ENCODE measurements at regions not wholly inside any gene's neighbourhood (a gene's known extent, or its start where the extent isn't known, plus 50 kb on each side); places are given as distances from the start of the nearest gene placed in this dataset.

GRCh38 chr4:124192544-124192943 is 520.0 kb downstream of the ANKRD50 start:
- no peak overlapping the region for H3K27ac ChIP-seq
- TF ChIP-seq, protein P1, sequence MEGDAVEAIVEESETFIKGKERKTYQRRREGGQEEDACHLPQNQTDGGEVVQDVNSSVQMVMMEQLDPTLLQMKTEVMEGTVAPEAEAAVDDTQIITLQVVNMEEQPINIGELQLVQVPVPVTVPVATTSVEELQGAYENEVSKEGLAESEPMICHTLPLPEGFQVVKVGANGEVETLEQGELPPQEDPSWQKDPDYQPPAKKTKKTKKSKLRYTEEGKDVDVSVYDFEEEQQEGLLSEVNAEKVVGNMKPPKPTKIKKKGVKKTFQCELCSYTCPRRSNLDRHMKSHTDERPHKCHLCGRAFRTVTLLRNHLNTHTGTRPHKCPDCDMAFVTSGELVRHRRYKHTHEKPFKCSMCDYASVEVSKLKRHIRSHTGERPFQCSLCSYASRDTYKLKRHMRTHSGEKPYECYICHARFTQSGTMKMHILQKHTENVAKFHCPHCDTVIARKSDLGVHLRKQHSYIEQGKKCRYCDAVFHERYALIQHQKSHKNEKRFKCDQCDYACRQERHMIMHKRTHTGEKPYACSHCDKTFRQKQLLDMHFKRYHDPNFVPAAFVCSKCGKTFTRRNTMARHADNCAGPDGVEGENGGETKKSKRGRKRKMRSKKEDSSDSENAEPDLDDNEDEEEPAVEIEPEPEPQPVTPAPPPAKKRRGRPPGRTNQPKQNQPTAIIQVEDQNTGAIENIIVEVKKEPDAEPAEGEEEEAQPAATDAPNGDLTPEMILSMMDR (conservative IDR thresholded peaks at IDR 0.05) = no peak
- TF ChIP-seq ZFX (IDR thresholded peaks at IDR 0.05) = no peak

GRCh38 chr4:124199185-124199584 is 513.3 kb downstream of the ANKRD50 start:
- no peak overlapping the region for H3K27ac ChIP-seq
- TF ChIP-seq, protein P1 (conservative IDR thresholded peaks at IDR 0.05) = no peak
- TF ChIP-seq ZFX (IDR thresholded peaks at IDR 0.05) = no peak

DNA sequence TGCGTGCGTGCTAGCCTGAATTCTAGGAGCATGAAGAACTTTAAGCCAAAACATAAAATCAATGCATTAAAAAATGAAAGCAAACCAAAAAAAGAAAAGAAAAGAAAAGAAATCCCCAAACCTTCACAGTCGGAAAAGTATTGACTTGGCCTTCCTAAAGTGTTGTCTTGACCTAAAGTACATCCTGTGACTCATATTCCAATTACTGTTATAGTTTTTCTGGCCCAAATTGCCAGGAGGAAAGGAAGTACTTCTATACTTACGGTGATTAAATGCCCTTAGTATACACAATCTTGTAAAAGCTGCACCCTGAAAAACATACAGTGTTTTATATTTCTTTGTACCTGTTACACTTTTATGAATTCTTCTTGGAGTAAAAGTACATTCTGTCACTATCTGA is 512.8 kb downstream of the ANKRD50 start:
- TF ChIP-seq ZFX (IDR thresholded peaks at IDR 0.05) = no peak
- TF ChIP-seq, protein P1 (conservative IDR thresholded peaks at IDR 0.05) = no peak
- no peak overlapping the region for H3K27ac ChIP-seq

DNA sequence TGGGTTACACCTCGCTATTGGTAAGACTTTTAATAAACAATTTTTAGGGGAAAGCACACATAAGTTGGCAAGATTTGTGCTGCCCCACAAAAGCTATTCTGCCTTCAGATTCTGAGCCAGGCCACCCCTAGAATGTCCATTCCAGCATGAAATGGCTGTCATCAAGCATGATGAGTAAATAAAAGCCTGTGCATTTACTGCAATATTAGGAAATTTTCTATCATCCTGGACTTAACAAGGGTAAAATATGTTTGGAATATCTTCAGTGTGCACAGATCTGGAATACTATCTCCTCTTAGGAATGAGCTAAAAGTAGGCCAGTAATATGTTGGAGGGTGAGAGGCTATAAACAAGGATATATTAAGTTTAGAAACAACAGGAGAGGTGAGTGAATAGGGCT is 510.9 kb downstream of the ANKRD50 start:
- H3K27ac ChIP-seq = no peak overlapping the region
- no peak for TF ChIP-seq ZFX (IDR thresholded peaks at IDR 0.05)
- TF ChIP-seq, protein P1 (conservative IDR thresholded peaks at IDR 0.05) = no peak

GRCh38 chr4:124202099-124202498 is 510.4 kb downstream of the ANKRD50 start:
- H3K27ac ChIP-seq = no peak overlapping the region
- no peak for TF ChIP-seq ZFX (IDR thresholded peaks at IDR 0.05)
- TF ChIP-seq, protein P1 (conservative IDR thresholded peaks at IDR 0.05) = peak; percentile 19

DNA sequence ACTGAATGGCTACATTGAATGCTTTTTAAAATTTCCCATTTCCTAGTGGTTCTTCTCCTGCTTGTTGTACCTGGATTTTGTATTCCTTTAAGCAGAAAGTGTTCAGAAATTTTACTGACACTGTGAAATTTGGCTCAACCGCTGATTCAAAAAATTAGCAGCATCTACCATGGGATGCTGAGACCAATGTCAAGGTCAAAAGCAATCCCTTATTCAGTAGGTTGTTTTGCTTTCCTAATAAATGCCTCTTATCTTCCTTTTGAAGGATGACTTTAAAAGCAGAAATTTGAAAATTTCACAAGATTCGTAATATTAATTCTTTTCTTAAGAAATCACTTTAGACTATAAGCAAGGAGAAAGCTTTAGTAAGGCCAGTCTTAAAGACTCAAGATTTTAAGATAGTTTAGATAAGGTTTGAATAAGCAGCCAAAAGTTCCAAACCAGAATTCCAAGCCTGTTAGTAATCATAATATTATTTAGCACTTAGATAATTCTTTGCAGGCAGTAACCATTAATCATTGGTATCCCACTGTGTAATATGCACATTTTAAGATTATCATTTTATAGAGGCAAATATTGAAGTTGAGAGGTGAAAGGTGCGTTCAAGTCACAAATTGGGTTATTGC is 508.8 kb downstream of the ANKRD50 start:
- TF ChIP-seq, protein P1 (conservative IDR thresholded peaks at IDR 0.05) = no peak
- TF ChIP-seq ZFX (IDR thresholded peaks at IDR 0.05) = no peak
- H3K27ac ChIP-seq = no peak overlapping the region

DNA sequence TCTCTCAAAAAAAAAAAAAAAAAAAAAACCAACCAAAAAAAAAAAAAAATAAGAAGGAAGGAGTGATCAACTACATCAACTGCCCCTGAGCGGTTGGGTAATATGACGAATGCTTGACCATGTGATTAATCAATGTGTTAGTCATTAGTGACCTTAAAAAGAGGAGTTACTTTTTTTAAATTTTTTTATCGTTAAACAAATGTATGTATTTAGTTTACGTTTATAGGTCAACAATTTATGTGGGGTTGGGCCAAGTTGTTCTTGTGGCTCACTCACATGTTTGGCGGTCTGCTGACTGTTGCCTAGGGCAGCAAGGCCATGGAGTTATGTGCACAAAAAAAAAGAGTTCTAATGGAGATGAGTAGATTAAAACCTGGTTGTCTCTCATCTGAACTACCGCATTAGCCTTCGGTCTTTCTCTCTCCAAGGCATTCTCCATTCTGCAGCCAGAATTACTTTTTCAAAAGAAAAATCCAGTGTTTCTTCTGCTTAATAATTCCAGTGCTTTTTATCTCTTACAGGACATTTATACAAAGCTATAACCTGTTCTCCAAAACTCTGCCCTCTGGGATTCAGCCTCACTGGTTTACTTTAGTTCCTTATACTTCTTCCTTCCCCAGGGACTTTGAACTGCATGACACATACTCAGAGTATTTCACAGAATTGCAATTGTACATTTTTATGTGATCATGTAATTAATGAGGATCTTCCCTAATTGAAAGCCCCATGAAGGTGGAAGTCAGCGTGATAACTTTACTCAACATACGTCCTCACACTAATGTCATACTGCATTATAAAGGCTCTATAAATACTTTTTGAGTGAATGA is 505.5 kb downstream of the ANKRD50 start:
- H3K27ac ChIP-seq = peak overlapping the region; percentile 10; the same call in 1 of the 2 replicates
- TF ChIP-seq, protein P1 (conservative IDR thresholded peaks at IDR 0.05) = no peak
- no peak for TF ChIP-seq ZFX (IDR thresholded peaks at IDR 0.05)
